Breast epithelium (tissue), 3 donors: ENCODE measurements at regions not wholly inside any gene's neighbourhood (a gene's known extent, or its start where the extent isn't known, plus 50 kb on each side); places are given as distances from the start of the nearest gene placed in this dataset.

ENCODE experiments used
- CTCF ChIP-seq, 3 donors: fragments of 450-650 bp; IDR thresholded peaks; one replicate each; pipeline ENCODE4 v1.5.1; 2016 to 2017; ENCODE audit warnings: antibody characterized with exemption in 3 of 3, mild to moderate bottlenecking in 3 of 3, moderate library complexity in 3 of 3
- POLR2AphosphoS5 ChIP-seq, 3 donors: sonication (generic); formaldehyde crosslinking; IDR thresholded peaks; one replicate each; pipeline ENCODE4 v1.6.1; 2017; ENCODE audit warnings: antibody characterized with exemption in 3 of 3

- no peak for TF ChIP-seq CTCF (IDR thresholded peaks at IDR 0.05)
- no peak for TF ChIP-seq POLR2AphosphoS5 (IDR thresholded peaks at IDR 0.05)
These were observed 129.1 kb upstream of the TMCC3 start for GRCh38 chr12:94779485-94779884.
